ENCODE measurements at regions not wholly inside any gene's neighbourhood (a gene's known extent, or its start where the extent isn't known, plus 50 kb on each side); places are given as distances from the start of the nearest gene placed in this dataset.

- H2AFZ ChIP-seq (ENCODE audit: low read length) = no peak overlapping the region
- ATAC-seq (no peak), DNase-seq (no peak)
- no peaks in the 10 kb centered on the region for H3K79me2 ChIP-seq (ENCODE audit: low read length)
- TF ChIP-seq EZH2 (IDR thresholded peaks at IDR 0.05; ENCODE audit: low read length, unreplicated experiment) (no peak), CTCF (conservative IDR thresholded peaks at IDR 0.05; ENCODE audit: low read depth, low read length) (no peak), EZH2phosphoT487 (IDR thresholded peaks at IDR 0.05; ENCODE audit: borderline replicate concordance, low read length) (no peak)
- no peaks in the 10 kb centered on the region for H3K36me3 ChIP-seq (ENCODE audit: low read depth, low read length)
- POLR2A ChIA-PET (ENCODE audit: unreplicated experiment) = no interaction called here
- H3K9me3 ChIP-seq (ENCODE audit: low read length) = no peaks in the 10 kb centered on the region
- H3K4me1 ChIP-seq (ENCODE audit: insufficient read depth, low read length) = no peaks in the 10 kb centered on the region
- H3K4me2 ChIP-seq (ENCODE audit: low read length) = no peak overlapping the region
- H4K20me1 ChIP-seq (ENCODE audit: low read length) = no peaks in the 10 kb centered on the region
- BruUV-seq (replicated peaks) = no TSS peak
- CTCF ChIA-PET = no interaction called here
- intact Hi-C loops (cut with micrococcal nuclease) = no loop called here
- H3K4me3 ChIP-seq (ENCODE audit: low read length) = no peak overlapping the region
- H3F3A ChIP-seq (ENCODE audit: low read length, unreplicated experiment) = no peaks in the 10 kb centered on the region
- H3K27me3 ChIP-seq (ENCODE audit: low read length) = no peaks in the 10 kb centered on the region
- H3K27ac ChIP-seq (ENCODE audit: low read length) = no peak overlapping the region
- no peak overlapping the region for H3K9ac ChIP-seq (ENCODE audit: low read length)
- no peaks in the 10 kb centered on the region for H3K9me2 ChIP-seq (replicated peaks; ENCODE audit: low read length)
Measured at GRCh38 chr9:100879884-100880283, 148.6 kb upstream of the PLPPR1 start.

GRCh38 chr9:100880284-100880683 lies 148.2 kb upstream of the PLPPR1 start:
- no peaks in the 10 kb centered on the region for H3K4me1 ChIP-seq (ENCODE audit: insufficient read depth, low read length)
- intact Hi-C loops (cut with micrococcal nuclease) = no loop called here
- ATAC-seq = no peak
- H3K79me2 ChIP-seq (ENCODE audit: low read length) = no peaks in the 10 kb centered on the region
- DNase-seq = no peak
- H2AFZ ChIP-seq (ENCODE audit: low read length) = no peak overlapping the region
- no peaks in the 10 kb centered on the region for H3F3A ChIP-seq (ENCODE audit: low read length, unreplicated experiment)
- H4K20me1 ChIP-seq (ENCODE audit: low read length) = no peaks in the 10 kb centered on the region
- H3K36me3 ChIP-seq (ENCODE audit: low read depth, low read length) = no peaks in the 10 kb centered on the region
- H3K9me2 ChIP-seq (replicated peaks; ENCODE audit: low read length) = no peaks in the 10 kb centered on the region
- H3K27me3 ChIP-seq (ENCODE audit: low read length) = no peaks in the 10 kb centered on the region
- no peak overlapping the region for H3K4me3 ChIP-seq (ENCODE audit: low read length)
- no peaks in the 10 kb centered on the region for H3K9me3 ChIP-seq (ENCODE audit: low read length)
- POLR2A ChIA-PET (ENCODE audit: unreplicated experiment) = no interaction called here
- TF ChIP-seq EZH2 (IDR thresholded peaks at IDR 0.05; ENCODE audit: low read length, unreplicated experiment) (no peak), EZH2phosphoT487 (IDR thresholded peaks at IDR 0.05; ENCODE audit: borderline replicate concordance, low read length) (no peak), CTCF (conservative IDR thresholded peaks at IDR 0.05; ENCODE audit: low read depth, low read length) (no peak)
- CTCF ChIA-PET = no interaction called here
- no TSS peak for BruUV-seq (replicated peaks)
- no peak overlapping the region for H3K9ac ChIP-seq (ENCODE audit: low read length)
- no peak overlapping the region for H3K4me2 ChIP-seq (ENCODE audit: low read length)
- H3K27ac ChIP-seq (ENCODE audit: low read length) = no peak overlapping the region

GRCh38 chr9:100884518-100884917 lies 144.0 kb upstream of the PLPPR1 start:
- H3F3A ChIP-seq (ENCODE audit: low read length, unreplicated experiment) = no peaks in the 10 kb centered on the region
- H3K9me2 ChIP-seq (replicated peaks; ENCODE audit: low read length) = no peaks in the 10 kb centered on the region
- intact Hi-C loops (cut with micrococcal nuclease) = no loop called here
- ATAC-seq (no peak), DNase-seq (no peak)
- no peak overlapping the region for H3K4me3 ChIP-seq (ENCODE audit: low read length)
- no peaks in the 10 kb centered on the region for H3K79me2 ChIP-seq (ENCODE audit: low read length)
- H3K36me3 ChIP-seq (ENCODE audit: low read depth, low read length) = no peaks in the 10 kb centered on the region
- CTCF ChIA-PET = no interaction called here
- no peak overlapping the region for H3K4me2 ChIP-seq (ENCODE audit: low read length)
- TF ChIP-seq EZH2 (IDR thresholded peaks at IDR 0.05; ENCODE audit: low read length, unreplicated experiment) (no peak), CTCF (conservative IDR thresholded peaks at IDR 0.05; ENCODE audit: low read depth, low read length) (no peak), EZH2phosphoT487 (IDR thresholded peaks at IDR 0.05; ENCODE audit: borderline replicate concordance, low read length) (no peak)
- POLR2A ChIA-PET (ENCODE audit: unreplicated experiment) = no interaction called here
- no peaks in the 10 kb centered on the region for H3K27me3 ChIP-seq (ENCODE audit: low read length)
- no peak overlapping the region for H3K27ac ChIP-seq (ENCODE audit: low read length)
- no peaks in the 10 kb centered on the region for H4K20me1 ChIP-seq (ENCODE audit: low read length)
- H3K9me3 ChIP-seq (ENCODE audit: low read length) = no peaks in the 10 kb centered on the region
- H3K9ac ChIP-seq (ENCODE audit: low read length) = no peak overlapping the region
- no peaks in the 10 kb centered on the region for H3K4me1 ChIP-seq (ENCODE audit: insufficient read depth, low read length)
- BruUV-seq (replicated peaks) = no TSS peak
- no peak overlapping the region for H2AFZ ChIP-seq (ENCODE audit: low read length)

All from PC-3 (cell line).